CD4-positive, alpha-beta T cell (primary cell): ENCODE measurements at regions not wholly inside any gene's neighbourhood (a gene's known extent, or its start where the extent isn't known, plus 50 kb on each side); places are given as distances from the start of the nearest gene placed in this dataset.

Source experiments
- ATAC-seq: fragments of 200-7000 bp; cut with Tn5 transposase; one replicate; pipeline ENCODE4 v1.10.0; 2022; ENCODE audit warnings: mild to moderate bottlenecking; ENCODE audit not compliant: poor library complexity
- CTCF ChIA-PET: fragments of 350-600 bp; sonication (Branson Sonifier 250); formaldehyde crosslinking; loops from one replicate; lab custom pipeline; 2021; ENCODE audit warnings: antibody characterized with exemption, inconsistent platforms; lab: Charles Lee
- POLR2A ChIA-PET: fragments of 350-600 bp; sonication (Branson Sonifier 250); formaldehyde crosslinking; loops from one replicate; lab custom pipeline; 2021; ENCODE audit warnings: antibody characterized with exemption, inconsistent platforms; lab: Charles Lee
- DNase-seq, 14 experiments: peaks; one replicate each; pipeline ENCODE4 v3.0.0-alpha.2; 2013 to 2020; ENCODE audit warnings: mixed read lengths in 2 of 14
- H3K27ac ChIP-seq, 2 donors: one replicate each; pipeline versions ENCODE4 v1.5.1 to v1.7.0; 2013; ENCODE audit warnings: low read length in 2 of 2, low read depth in 1 of 2, mild to moderate bottlenecking in 1 of 2
- H3K27me3 ChIP-seq, 2 experiments: 1 replicate in 1 of 2; 2 replicates in 1 of 2; pipeline versions ENCODE4 v1.6.1 to v1.7.0; 2013; ENCODE audit warnings: low read length in 2 of 2, control low read depth in 1 of 2, mild to moderate bottlenecking in 1 of 2, moderate library complexity in 1 of 2; ENCODE audit not compliant: insufficient read depth in 2 of 2, control insufficient read depth in 1 of 2
- H3K36me3 ChIP-seq: one replicate; pipeline ENCODE4 v1.6.1; 2013; ENCODE audit warnings: low read length, control low read depth; ENCODE audit not compliant: insufficient read depth
- H3K4me1 ChIP-seq: one replicate; pipeline ENCODE4 v1.6.1; 2013; ENCODE audit warnings: low read length, control low read depth; ENCODE audit not compliant: insufficient read depth
- H3K4me3 ChIP-seq: one replicate; pipeline ENCODE4 v1.5.1; 2013; ENCODE audit warnings: mild to moderate bottlenecking, low read length, moderate library complexity
- H3K9me3 ChIP-seq, 2 experiments: 1 replicate in 1 of 2; 2 replicates in 1 of 2; pipeline versions ENCODE4 v1.6.1 to v1.7.0; 2013; ENCODE audit warnings: low read length in 2 of 2, mild to moderate bottlenecking in 2 of 2, control low read depth in 1 of 2, moderate library complexity in 1 of 2; ENCODE audit not compliant: control insufficient read depth in 1 of 2, insufficient read depth in 1 of 2
- H3K27ac Mint-ChIP-seq: one replicate; pipeline ENCODE4 v1.8.0; 2020; ENCODE audit warnings: mixed read lengths
- H3K27me3 Mint-ChIP-seq: one replicate; pipeline ENCODE4 v1.8.0; 2021; ENCODE audit warnings: mixed read lengths
- H3K36me3 Mint-ChIP-seq: one replicate; pipeline ENCODE4 v1.8.0; 2021; ENCODE audit warnings: low read depth, mixed read lengths
- H3K4me1 Mint-ChIP-seq: one replicate; pipeline ENCODE4 v1.8.0; 2021; ENCODE audit warnings: low read depth, mixed read lengths
- H3K4me3 Mint-ChIP-seq: one replicate; pipeline ENCODE4 v1.8.0; 2020; ENCODE audit warnings: mild to moderate bottlenecking, mixed read lengths
- H3K9me3 Mint-ChIP-seq: one replicate; pipeline ENCODE4 v1.8.0; 2020; ENCODE audit warnings: mixed read lengths
- CTCF ChIP-seq: fragments of 200-600 bp; IDR thresholded peaks from one replicate; pipeline ENCODE4 v1.8.0; 2022; ENCODE audit warnings: antibody characterized with exemption, mild to moderate bottlenecking
- intact Hi-C, 2 experiments: fragments of 100-400 bp; cut with DNase I in 1 of 2; cut with micrococcal nuclease in 1 of 2; formaldehyde crosslinking; loops; one replicate each; pipeline versions ENCODE4 v1.15.1 to v1.9.0; 2023 to 2025; cut with DNase I, micrococcal nuclease

GRCh38 chr5:17709011-17709710 is 74.9 kb downstream of the TAF11L14 start:
- POLR2A ChIA-PET: no interaction called here
- H3K27me3 Mint-ChIP-seq: no peaks in the 10 kb centered on the region
- DNase-seq: no peak
- no peak overlapping the region for H3K4me3 ChIP-seq
- H3K4me3 Mint-ChIP-seq: no peak overlapping the region
- no peaks in the 10 kb centered on the region for H3K4me1 Mint-ChIP-seq
- H3K27me3 ChIP-seq: no peaks in the 10 kb centered on the region
- H3K36me3 ChIP-seq: no peaks in the 10 kb centered on the region
- peaks cover under 1 to 5% of the 10 kb centered on the region in 2 experiments for H3K9me3 ChIP-seq
- no peak overlapping the region for H3K27ac ChIP-seq
- intact Hi-C loops: no loop called here
- H3K9me3 Mint-ChIP-seq: peaks cover 13% of the 10 kb centered on the region
- no peak for TF ChIP-seq CTCF
- H3K27ac Mint-ChIP-seq: no peak overlapping the region
- no peak for ATAC-seq
- H3K36me3 Mint-ChIP-seq: no peaks in the 10 kb centered on the region
- no peaks in the 10 kb centered on the region for H3K4me1 ChIP-seq
- CTCF ChIA-PET: no interaction called here

- CTCF ChIA-PET: no interaction called here
- Mint-ChIP-seq H3K36me3 (no peaks in the 10 kb centered on the region), H3K27ac (no peak overlapping the region), H3K4me3 (no peak overlapping the region), H3K27me3 (no peaks in the 10 kb centered on the region), H3K9me3 (peaks cover 12% of the 10 kb centered on the region), H3K4me1 (no peaks in the 10 kb centered on the region)
- no peaks in the 10 kb centered on the region for H3K36me3 ChIP-seq
- no peaks in the 10 kb centered on the region for H3K27me3 ChIP-seq
- DNase-seq (no peak), ATAC-seq (no peak)
- peaks cover 0 to 10% of the 10 kb centered on the region in 2 experiments for H3K9me3 ChIP-seq
- intact Hi-C loops: no loop called here
- H3K27ac ChIP-seq: no peak overlapping the region
- POLR2A ChIA-PET: no interaction called here
- H3K4me3 ChIP-seq: no peak overlapping the region
- no peaks in the 10 kb centered on the region for H3K4me1 ChIP-seq
- no peak for TF ChIP-seq CTCF
These were observed 79.0 kb downstream of the TAF11L14 start for GRCh38 chr5:17713301-17713700.

GRCh38 chr5:17714186-17714585 is 79.9 kb downstream of the TAF11L14 start:
- Mint-ChIP-seq H3K27me3 (no peaks in the 10 kb centered on the region), H3K4me3 (no peak overlapping the region), H3K27ac (no peak overlapping the region), H3K9me3 (peaks cover 13% of the 10 kb centered on the region), H3K4me1 (no peaks in the 10 kb centered on the region), H3K36me3 (no peaks in the 10 kb centered on the region)
- no peaks in the 10 kb centered on the region for H3K27me3 ChIP-seq
- POLR2A ChIA-PET: no interaction called here
- intact Hi-C loops: no loop called here
- no peaks in the 10 kb centered on the region for H3K4me1 ChIP-seq
- no peak for TF ChIP-seq CTCF
- H3K4me3 ChIP-seq: no peak overlapping the region
- H3K27ac ChIP-seq: no peak overlapping the region
- DNase-seq (no peak), ATAC-seq (no peak)
- H3K9me3 ChIP-seq: peaks cover 0 to 16% of the 10 kb centered on the region in 2 experiments
- no peaks in the 10 kb centered on the region for H3K36me3 ChIP-seq
- CTCF ChIA-PET: no interaction called here
